Left lobe of liver (tissue), 2 donors: ENCODE measurements at regions not wholly inside any gene's neighbourhood (a gene's known extent, or its start where the extent isn't known, plus 50 kb on each side); places are given as distances from the start of the nearest gene placed in this dataset.

Experiments
- ATAC-seq: fragments of 200-7000 bp; cut with Tn5 transposase; one replicate; pipeline ENCODE4 v1.9.1; 2020; ENCODE audit warnings: mild to moderate bottlenecking, moderate library complexity
- DNase-seq: peaks from one replicate; pipeline ENCODE4 v3.0.0-alpha.2; 2020; ENCODE audit warnings: low spot score
- donor health status: DM: no; HTN: no; CAD: no; lungs with moderate emphysema.
- donor health status: DM: no; HTN: yes; CAD: no.

DNA sequence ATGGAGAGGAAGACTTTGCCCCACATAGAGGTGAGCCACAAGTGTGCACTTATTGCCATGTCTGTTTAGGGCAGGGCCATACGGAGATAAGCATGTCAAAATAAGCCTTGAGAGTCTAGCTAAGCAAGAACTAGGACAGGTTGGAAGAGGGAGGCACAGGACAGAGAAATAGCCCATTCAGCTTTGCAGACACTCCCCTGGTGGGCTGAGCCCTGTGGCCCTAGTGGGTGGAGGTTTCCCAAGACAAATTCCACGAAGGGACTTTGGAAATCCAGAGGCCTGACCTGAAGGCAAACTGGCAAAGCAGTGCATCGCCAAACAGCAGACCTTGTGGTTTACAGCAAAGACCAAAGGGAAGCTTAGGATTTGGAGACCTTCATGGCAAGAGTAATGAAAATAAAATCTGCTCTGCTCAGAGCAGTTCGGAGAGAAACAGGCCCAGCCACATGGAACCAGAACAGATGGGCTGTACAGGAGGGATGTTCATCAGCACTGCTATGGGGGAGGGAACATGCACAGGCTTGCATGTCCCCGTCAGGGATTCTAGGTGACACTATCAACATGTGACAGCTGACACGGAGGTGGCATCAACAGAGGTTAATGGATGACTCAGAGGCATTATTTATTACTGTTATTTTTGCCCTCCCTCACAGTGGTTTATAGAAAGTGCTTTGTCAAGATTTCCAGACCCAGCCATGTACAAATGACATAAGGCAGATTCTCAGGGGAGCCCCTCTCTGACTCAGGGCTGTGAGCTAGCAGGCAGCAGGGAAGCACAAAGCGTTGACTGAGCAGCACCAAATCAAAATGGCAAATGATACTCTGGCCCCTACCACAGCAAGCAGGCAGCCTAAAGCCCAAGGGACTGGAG lies 90.1 kb upstream of the IRF2BP2 start:
- DNase-seq: peak; percentile 45
- peak; percentile 75 for ATAC-seq

DNA sequence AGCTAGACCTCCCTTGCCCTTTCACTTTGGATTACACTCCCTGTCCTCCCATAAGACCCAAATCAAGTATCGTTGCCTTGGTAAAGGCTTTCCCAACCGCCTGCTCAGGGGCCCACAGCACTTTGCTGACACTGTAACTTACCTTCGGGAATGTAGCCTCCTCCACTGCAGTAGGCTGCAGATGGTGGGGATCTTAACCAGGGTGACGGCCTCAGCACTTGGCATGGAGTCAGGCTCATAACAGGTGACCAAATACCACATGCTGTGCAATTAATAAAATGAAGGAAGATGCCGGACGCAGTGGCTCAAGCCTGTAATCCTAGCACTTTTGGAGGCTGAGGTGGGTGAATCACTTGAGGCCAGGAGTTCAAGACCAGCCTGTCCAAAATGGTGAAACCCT lies 88.7 kb upstream of the IRF2BP2 start:
- DNase-seq (peak; percentile 22), ATAC-seq (no peak)

DNA sequence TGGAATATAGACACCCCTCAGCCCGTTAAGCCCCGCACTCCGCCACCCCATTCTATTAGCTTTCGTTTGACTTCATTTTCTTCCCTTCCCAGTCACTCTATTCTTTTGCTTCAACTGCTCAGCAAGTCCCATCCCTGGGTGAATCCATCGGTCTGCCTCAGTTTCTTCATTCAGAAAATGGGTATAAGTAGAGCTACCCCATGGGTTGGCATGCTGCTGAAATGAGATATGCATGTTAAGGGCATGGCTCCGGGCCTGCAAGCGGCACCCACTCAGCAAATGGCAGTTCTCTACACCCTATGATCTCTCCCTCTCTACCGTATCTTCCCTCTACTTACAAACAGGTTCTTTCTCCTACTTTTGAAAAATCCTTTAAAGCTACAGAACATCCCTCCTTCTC lies 87.8 kb upstream of the IRF2BP2 start:
- ATAC-seq (no peak), DNase-seq (no peak)

- no peak for DNase-seq
- no peak for ATAC-seq
These were observed 87.0 kb upstream of the IRF2BP2 start for GRCh38 chr1:234697015-234697414.

- DNase-seq (no peak), ATAC-seq (no peak)
These were observed 86.2 kb upstream of the IRF2BP2 start for GRCh38 chr1:234696148-234696576.

DNA sequence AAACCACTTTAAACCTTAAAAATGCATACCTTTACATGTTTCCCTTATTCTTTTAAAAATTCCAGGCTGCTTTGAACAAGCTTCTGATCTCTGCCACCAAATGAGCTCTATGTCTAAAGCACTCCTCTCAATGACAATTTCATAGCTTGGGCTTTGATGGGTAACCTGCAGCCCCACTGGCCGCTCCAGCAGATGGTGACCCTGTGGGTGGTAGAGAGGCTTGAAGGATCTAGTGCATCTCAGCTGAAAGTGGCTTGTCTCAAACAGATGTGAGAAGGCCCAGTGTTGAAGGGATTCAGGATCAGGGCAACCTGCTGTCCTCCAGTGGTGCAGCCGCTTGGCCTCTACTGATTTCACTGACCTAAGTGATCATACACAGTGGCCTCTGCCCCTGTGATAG lies 84.7 kb upstream of the IRF2BP2 start:
- DNase-seq (no peak), ATAC-seq (no peak)

DNA sequence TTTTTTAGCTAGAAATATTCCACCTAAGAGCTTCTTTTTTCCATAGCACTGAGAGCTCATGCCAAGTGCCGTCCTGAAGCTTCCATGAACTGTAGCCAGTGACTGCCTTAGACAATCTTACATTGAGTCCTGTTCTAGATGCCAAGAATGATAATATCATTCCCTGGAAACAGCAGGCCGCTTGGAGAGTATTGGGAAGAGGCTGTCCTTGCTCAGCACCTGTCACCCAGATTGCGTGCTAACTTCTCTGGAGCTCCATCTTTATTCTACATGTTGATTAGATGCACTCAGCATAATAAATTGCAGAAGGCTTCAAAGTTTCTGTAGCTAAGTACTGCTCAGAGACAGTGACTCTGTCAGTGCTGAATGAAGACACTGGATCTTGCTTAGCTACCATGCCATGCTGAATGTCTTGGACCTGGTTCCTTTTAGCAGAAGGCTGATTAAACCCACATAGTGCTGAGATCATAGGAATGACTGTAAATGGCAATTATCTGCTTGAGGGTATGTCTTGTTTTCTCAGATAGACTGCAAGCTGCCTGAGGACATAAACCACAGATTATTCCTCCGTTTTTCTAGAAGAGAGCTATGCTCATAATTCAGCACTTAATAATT lies 83.1 kb upstream of the IRF2BP2 start:
- DNase-seq (no peak), ATAC-seq (no peak)

GRCh38 chr1:234691567-234691966 lies 81.6 kb upstream of the IRF2BP2 start:
- ATAC-seq: peak; percentile 28
- DNase-seq: no peak

DNA sequence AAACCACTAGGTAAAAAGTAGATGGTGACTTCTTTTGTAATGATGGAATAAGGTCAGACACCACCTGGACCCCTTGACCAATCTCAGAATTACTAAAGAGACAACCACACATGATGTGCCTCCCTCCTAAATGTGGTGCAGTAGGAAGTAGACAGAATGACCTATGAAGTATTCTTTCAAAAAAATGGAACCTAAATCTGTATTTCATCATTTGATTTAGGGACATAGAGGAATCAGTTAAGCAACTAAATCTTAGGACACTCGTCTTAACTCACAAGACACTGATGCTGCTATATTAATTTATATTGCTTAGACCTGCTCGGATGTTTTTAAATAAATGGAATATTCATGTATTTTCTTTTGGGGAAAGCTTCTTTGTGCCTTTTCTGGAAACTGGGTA lies 80.9 kb upstream of the IRF2BP2 start:
- DNase-seq (no peak), ATAC-seq (no peak)

DNA sequence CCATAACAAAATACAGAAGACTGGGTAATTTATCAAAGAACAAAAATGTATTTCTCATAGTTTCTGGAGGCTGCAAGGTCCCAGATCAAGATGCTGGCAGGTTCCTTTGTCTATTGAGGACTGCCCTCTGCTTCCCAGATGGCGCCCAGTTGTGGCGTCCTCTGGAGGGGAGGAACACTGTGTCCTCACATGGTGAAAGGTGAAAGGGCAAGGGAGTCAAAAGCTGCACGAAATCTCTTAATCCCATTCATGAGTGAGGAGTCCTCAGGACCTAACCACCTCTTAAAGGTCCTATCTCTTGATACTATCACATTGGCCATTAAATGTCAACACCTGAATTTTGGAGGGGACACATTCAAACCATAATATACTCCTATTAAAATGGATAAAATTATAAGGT lies 79.3 kb upstream of the IRF2BP2 start:
- ATAC-seq: no peak
- DNase-seq: no peak

DNA sequence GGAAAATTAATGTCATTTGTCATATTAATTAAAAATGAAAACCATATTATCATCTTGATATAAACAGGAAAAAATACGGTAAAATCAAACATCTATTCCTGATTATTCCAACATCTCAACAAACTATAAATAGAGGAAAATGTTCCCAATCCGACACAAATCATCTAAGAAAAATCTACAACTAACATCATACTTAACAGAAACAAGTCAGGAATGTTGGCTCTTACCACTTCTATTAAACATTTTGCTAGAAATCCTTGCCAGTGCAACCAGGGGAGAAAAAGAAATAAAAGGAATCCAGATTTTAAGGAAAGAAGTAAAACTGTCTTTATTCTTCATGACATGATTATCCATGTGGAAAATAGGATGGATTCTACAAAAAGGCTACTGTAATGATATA lies 77.0 kb upstream of the IRF2BP2 start:
- ATAC-seq: no peak
- no peak for DNase-seq

DNA sequence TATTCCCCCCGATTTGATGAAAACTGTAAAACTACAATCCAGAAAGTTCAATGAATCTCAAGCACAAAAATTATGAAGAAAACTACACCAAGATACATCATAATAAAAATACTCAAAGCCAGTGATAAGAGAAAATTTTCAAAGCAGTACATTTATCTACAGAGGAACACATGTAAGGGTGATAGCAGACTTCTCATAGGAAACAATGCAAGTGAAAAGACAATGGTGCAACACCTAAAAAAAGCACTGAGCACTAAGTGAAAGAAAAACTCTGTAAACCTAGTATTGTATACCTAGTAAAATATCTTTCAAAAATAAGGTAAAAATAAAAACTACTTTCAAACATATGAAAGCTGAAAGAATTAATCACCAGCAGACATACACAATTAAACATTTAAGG lies 76.1 kb upstream of the IRF2BP2 start:
- DNase-seq (no peak), ATAC-seq (no peak)

DNA sequence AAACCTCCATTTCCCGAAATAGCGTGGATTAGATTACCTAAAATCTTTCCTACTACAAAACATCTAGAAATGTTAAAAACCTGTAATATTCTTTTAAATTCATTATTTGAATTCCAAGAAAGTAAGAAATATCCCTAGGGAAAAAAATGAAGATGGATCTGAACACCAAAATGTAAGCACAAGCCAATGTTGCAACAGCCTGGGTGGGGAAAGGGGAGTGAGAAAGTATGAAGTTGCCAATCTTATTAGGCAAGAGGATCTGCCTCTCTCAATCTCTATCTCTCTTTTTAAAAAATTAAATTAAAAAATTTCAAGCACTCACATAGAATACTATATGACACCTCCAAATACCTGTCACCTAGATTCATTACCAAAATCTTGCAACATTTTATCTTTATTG lies 74.9 kb upstream of the IRF2BP2 start:
- ATAC-seq (no peak), DNase-seq (no peak)

GRCh38 chr1:234683861-234684632 lies 74.1 kb upstream of the IRF2BP2 start:
- ATAC-seq (peak; percentile 99), DNase-seq (peak; percentile 81)

DNA sequence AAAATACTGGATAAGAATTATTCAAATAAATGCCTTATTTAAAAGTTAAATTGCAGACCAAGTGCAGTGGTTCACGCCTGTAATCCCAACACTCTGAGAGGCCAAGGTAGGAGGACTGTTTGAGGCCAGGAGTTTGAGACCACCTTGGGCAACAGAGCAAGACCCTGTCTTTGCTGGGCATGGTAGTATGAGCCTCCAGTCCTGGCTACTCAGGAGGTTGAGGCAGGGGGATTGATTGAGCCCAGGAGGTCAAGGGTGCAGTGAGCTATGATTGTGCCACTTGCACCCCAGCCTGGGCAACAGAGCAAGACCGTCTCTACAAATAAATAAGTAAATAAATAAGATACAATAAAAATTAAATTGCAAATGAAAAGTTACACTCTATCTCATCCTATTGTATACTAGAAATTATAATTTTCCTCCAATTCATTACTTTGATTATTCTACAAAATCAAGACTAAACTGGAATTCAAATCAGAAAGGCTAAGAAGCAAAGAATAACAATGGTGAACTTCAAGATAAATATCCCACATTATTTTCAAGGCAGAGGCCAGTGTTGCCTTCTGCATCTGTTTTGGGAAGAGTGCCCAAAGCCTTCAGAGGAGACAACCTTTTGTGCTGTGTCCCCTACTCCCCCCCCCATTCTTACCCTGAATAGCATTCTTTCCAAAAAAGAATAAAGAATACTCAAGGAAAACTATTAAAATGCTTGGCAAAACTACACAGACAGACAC lies 73.3 kb upstream of the IRF2BP2 start:
- no peak for ATAC-seq
- DNase-seq: no peak

DNA sequence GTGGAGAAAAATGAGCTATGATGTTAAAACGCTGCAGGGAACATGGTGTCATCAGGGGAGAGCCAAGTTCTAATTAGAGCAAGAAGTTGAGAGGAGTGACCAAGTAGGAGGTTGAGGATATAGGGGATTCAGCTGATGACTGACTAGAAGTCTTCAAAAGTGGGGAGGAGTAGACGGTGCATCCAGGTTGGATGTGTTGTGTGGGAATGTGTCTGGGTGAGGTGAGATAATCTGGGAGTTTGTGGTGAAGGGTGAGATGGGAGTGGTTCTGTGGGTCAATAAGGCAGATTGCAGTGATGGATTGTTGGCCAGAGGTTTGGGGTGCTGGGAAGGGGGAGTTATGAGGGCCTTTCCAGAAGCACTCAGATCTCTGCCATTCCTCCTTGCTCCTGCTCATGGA lies 72.0 kb upstream of the IRF2BP2 start:
- no peak for ATAC-seq
- no peak for DNase-seq

DNA sequence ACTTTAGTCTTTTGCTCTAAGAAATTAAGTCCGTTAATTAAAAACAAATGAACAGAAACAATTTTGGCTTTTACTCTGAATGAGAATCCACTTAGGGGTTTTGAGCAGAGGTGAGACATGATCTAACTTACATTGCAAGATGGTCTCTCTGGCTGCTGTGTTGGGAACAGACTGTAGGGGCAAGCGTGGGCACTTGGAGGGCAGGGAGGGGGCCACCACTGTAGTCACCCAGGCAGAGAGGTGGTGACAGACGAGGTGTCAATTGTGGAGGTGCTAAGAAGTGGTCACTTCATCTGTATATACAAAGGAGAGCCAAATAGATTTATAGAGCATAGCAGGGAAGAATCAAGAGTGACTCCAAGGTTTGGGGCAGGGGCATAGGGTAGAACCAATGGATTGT lies 71.1 kb upstream of the IRF2BP2 start:
- no peak for ATAC-seq
- no peak for DNase-seq

DNA sequence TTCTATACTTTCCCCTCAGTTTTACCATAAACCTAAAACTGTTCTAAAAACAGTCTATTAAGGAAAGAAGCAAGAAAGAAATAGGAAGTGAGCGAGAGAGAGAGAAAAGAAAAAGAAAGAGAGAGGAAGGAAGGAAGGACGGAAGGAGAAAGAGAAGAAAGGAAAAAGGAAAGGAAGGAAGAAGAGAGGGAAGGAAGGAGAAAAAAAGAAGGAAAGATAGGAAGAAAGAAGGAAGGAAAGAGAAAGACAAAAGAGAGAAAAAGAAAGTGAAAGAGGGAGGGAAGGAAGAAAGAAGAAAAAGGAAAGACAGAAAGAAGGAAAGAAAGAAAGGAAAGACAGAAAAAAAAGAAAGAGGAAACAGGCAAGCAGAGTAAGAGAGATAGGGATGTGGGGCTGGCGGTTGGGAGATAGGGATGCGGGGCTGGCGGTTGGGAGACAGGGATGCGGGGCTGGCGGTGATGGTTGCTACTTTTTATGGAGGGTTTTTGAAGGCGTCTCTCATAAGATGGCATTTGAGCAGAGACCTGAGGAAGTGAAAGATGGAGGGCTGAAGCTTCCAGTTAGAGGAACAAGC lies 70.4 kb upstream of the IRF2BP2 start:
- DNase-seq: no peak
- ATAC-seq: no peak

DNA sequence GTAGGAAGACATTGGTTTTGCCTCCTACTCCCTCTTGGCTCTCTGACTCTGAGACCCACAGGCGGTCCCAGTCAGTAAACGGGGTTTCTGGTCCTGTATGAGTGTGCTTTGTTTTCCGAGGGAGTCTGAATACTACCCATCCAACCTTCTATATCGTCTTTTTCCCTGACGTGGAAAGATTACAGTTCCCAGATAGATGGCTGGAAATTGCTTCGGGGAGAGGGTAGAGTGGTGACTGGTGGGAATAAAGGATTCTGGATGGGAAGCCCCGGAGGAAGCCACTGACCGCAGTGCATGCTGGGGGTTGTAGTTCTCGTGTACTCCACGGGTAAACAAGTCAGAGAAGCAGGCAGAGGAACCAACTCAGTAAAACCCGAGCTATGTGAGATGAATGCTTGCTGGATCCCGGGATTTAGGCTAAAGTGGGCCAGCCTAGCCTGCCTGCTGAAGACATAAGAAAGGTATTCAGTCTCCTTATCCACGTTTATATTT lies 66.2 kb upstream of the IRF2BP2 start:
- peak; percentile 80 for DNase-seq
- peak; percentile 98 for ATAC-seq

DNA sequence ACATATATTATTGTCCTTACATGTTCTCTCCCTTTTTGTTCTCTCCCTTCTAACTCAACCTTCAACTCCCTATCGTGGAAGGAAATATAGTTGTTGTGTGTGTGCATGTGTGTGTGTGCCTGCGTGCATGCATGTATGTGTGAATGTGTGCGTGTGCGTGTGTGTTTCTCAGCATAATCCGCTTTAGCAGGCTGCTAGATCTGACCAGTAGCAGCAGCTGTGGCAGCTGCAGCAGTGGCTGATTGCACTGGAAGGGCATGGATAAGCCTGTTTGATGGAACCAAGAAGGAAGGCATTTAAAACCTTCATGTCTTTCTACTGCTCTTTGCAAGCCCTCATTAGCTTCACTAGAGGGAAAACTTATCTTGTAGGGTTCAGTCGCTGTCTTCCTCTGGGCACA lies 65.6 kb upstream of the IRF2BP2 start:
- DNase-seq: no peak
- no peak for ATAC-seq

DNA sequence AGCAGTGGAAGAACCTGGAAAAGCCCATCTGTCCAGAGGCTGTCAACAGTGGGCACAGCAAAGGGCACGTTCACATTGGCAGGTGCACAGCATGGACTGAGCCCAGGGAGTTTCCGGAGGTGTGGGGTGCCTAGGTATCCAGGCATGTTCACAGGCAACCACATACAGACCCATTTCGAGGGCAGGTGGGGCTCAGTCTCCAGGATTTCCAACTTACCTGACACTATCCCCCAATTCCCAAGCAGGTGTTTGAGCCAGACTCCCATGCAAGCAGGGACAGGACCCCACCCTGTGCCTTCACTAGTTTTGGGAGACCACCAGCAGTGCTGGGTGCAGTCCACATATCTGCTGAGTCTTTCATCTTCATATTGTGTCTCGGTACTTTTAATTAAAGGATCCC lies 65.0 kb upstream of the IRF2BP2 start:
- no peak for ATAC-seq

More for the DNA sequence above, 65.0 kb upstream of the IRF2BP2 start:
- DNase-seq: no peak
